Stimulated activated naive CD8-positive, alpha-beta T cell treated with anti-CD3 and anti-CD28 coated beads, Interleukin-15, amount 100 ng/mL, for 72 hours (primary cell): ENCODE measurements at regions not wholly inside any gene's neighbourhood (a gene's known extent, or its start where the extent isn't known, plus 50 kb on each side); places are given as distances from the start of the nearest gene placed in this dataset.
"Not testable (repeated sequence)": the region's sequence is repeated elsewhere in the genome, so short reads cannot be mapped to it uniquely, and the experiment has no call there.

Experiments
- ATAC-seq: fragments of 150-1000 bp; cut with Tn5 transposase; 2 replicates; pipeline ENCODE4 v1.10.0; 2021; ENCODE audit warnings: mild to moderate bottlenecking, moderate library complexity
- DNase-seq, 2 donors: peaks; one replicate each; pipeline ENCODE4 v3.0.0; 2021 to 2022
- H3K27ac Mint-ChIP-seq, 2 donors: one replicate each; pipeline ENCODE4 v1.8.0; 2022; ENCODE audit warnings: mild to moderate bottlenecking in 2 of 2, mixed read lengths in 2 of 2, moderate library complexity in 2 of 2
- H3K27me3 Mint-ChIP-seq: one replicate; pipeline ENCODE4 v1.8.0; 2022; ENCODE audit warnings: mixed read lengths
- H3K4me1 Mint-ChIP-seq: one replicate; pipeline ENCODE4 v1.8.0; 2022; ENCODE audit warnings: mild to moderate bottlenecking, mixed read lengths
- H3K4me3 Mint-ChIP-seq, 2 donors: one replicate each; pipeline ENCODE4 v1.8.0; 2022; ENCODE audit warnings: mild to moderate bottlenecking in 2 of 2, mixed read lengths in 2 of 2, moderate library complexity in 1 of 2
- H3K9me3 Mint-ChIP-seq, 2 donors: one replicate each; pipeline ENCODE4 v1.8.0; 2022; ENCODE audit warnings: mixed read lengths in 2 of 2

GRCh38 chr4:128644693-128645654 lies 164.5 kb upstream of the JADE1 start:
- DNase-seq, H3K27me3 Mint-ChIP-seq, H3K4me1 Mint-ChIP-seq, H3K4me3 Mint-ChIP-seq, H3K9me3 Mint-ChIP-seq, ATAC-seq: not testable (repeated sequence)
- H3K27ac Mint-ChIP-seq = peak overlapping the region in 1 of 2 donors; percentile 28

GRCh38 chr4:128644107-128644506 lies 165.4 kb upstream of the JADE1 start:
- not testable (repeated sequence) for DNase-seq, H3K27ac Mint-ChIP-seq, H3K4me3 Mint-ChIP-seq, ATAC-seq, H3K9me3 Mint-ChIP-seq, H3K27me3 Mint-ChIP-seq, H3K4me1 Mint-ChIP-seq

GRCh38 chr4:128641566-128641965 lies 167.9 kb upstream of the JADE1 start:
- not testable (repeated sequence) for H3K4me1 Mint-ChIP-seq, H3K9me3 Mint-ChIP-seq, H3K4me3 Mint-ChIP-seq, DNase-seq, H3K27me3 Mint-ChIP-seq, H3K27ac Mint-ChIP-seq, ATAC-seq

DNA sequence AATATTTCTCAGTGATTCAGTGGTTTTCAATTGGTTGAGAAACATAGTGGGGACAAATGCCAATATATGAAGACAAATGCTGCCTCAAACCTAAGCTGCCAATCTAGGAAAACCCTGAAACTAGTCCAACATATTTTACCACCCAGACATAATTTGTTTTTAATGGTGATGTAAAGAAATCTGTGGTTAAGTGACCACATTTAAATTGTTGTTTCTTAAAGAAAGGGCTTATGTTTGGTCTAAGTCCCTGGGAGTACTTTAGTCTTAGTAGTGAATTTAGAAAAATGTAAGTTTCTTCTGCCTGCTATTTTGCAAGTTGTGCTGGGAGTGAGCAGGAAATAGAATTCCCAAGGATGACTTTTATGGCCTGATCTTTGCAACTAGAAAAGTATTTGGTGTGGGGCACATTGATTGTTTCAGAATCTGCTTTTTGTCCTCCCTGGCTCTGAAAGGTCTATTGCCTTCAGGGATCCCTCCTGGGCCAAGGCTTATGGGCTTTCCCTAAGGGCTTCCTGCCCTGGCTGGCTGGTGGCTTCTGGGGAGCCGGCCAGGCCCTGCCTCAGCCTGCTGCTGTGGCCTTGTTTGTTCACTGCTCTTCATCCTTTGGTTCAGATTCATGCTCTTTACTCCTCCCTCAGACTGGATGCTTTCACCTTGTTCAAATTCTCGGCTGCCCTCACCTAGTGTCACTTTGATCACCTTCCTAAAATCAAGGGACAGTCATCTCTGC lies 169.8 kb upstream of the JADE1 start:
- no peak for DNase-seq
- no peak for ATAC-seq
- peaks cover 13% of the 10 kb centered on the region for H3K27me3 Mint-ChIP-seq
- H3K4me1 Mint-ChIP-seq = no peaks in the 10 kb centered on the region
- no peak overlapping the region for H3K27ac Mint-ChIP-seq
- no peaks in the 10 kb centered on the region for H3K9me3 Mint-ChIP-seq
- H3K4me3 Mint-ChIP-seq = no peak overlapping the region

GRCh38 chr4:128636906-128637305 lies 172.6 kb upstream of the JADE1 start:
- no peak for ATAC-seq
- no peak for DNase-seq
- H3K27ac Mint-ChIP-seq = no peak overlapping the region
- H3K4me1 Mint-ChIP-seq = no peaks in the 10 kb centered on the region
- peaks cover 20% of the 10 kb centered on the region for H3K27me3 Mint-ChIP-seq
- no peak overlapping the region for H3K4me3 Mint-ChIP-seq
- no peaks in the 10 kb centered on the region for H3K9me3 Mint-ChIP-seq

- no peak for ATAC-seq
- H3K4me1 Mint-ChIP-seq = no peaks in the 10 kb centered on the region
- H3K27me3 Mint-ChIP-seq = peaks cover 20% of the 10 kb centered on the region
- no peak overlapping the region for H3K4me3 Mint-ChIP-seq
- DNase-seq = no peak
- H3K9me3 Mint-ChIP-seq = no peaks in the 10 kb centered on the region
- H3K27ac Mint-ChIP-seq = no peak overlapping the region
These were observed 173.4 kb upstream of the JADE1 start for GRCh38 chr4:128635955-128636560.

DNA sequence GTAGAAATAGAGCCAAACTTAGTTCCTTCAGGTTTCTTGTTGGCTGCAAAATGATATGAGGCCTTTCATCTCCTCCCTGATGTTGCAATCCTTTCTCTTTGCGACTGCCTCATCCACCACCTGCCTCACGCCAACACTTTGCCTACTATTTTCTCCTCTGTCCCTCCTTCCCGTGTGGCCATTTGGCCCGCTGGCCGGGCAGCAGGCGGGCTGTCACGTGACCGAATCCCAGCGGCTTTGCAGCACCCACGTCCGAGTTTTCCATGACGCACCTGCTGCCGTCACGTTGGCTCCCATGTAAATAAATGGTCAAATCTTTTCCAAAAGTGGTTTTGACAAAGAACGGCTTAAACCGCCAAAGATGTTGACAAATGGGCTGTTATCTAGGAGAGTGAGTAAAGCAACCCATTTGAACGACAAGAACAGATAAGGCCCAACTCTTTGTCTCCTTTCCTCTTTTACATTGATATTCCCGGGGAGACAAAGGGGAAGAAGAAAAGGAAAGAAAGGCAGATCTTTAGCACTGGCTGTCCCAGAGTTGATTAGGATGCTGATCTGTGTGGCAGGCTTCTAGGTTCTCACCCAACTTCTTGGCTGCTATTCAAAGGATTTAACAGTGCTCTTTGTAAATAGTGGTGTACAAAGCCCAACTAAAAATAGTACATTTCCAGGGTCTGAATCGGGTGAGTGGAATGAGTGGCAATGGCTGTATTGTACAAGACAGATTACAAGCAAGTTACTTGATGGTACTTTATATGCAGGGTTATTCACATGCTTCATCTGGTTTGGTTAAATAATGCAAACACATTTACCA lies 174.2 kb upstream of the JADE1 start:
- no peak for DNase-seq
- ATAC-seq = no peak
- H3K27me3 Mint-ChIP-seq = peaks cover 27% of the 10 kb centered on the region
- no peaks in the 10 kb centered on the region for H3K9me3 Mint-ChIP-seq
- H3K27ac Mint-ChIP-seq = no peak overlapping the region
- no peaks in the 10 kb centered on the region for H3K4me1 Mint-ChIP-seq
- H3K4me3 Mint-ChIP-seq = no peak overlapping the region

DNA sequence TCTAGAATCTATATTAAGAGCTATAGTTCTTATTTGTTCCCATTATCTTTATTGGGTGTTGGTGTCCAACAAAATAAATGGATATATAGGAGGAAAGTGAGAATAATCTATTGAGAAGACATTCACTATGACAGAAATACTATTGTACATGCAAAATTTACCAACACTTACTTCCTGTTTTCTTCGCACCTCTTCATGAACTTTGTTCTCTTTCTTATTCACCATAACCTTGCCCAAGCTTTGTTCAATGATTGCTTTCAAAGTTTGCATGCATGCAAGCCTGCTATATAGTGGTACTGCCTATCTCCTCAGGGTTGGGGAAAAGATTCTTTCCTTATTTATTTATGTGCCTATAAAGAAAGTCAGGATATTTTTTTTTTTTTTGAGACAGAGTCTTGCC lies 176.4 kb upstream of the JADE1 start:
- H3K27ac Mint-ChIP-seq = no peak overlapping the region
- no peaks in the 10 kb centered on the region for H3K9me3 Mint-ChIP-seq
- peaks cover 37% of the 10 kb centered on the region for H3K27me3 Mint-ChIP-seq
- H3K4me1 Mint-ChIP-seq = no peaks in the 10 kb centered on the region
- ATAC-seq = no peak
- no peak for DNase-seq
- H3K4me3 Mint-ChIP-seq = no peak overlapping the region

GRCh38 chr4:128630871-128631270 lies 178.6 kb upstream of the JADE1 start:
- no peak for DNase-seq

DNA sequence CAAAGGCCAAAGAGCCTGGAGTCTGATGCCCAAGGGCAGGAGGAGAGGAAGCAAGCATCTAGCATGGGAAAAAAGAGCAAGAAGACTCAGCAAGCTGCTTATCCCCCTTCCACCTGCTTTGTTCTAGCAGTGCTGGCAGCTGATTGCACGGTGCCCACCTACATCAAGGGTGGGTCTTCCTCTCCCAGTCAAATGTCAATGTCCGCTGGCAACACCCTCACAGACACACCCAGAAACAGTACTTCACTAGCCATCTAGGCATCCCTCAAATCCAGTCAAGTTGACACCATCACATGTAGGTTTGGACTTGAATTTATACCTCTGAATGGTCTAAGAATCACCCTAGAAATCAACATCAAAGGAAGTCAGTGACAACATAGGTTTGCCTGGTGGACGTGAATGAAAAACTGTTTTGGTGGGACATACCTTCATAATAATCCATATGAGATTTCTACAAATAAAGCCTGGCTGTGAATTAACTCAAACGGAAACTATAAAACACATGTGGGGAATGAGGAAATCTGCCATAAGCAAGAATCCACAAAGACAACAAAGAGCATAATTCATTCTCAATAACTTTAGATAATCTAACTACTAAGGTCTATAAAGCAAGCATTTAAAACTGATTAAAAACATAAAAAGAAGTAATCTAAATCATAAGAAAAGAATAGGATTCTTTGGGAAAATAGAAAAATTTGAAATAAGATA lies 185.8 kb upstream of the JADE1 start:
- Mint-ChIP-seq H3K27me3 (peaks cover 11% of the 10 kb centered on the region), H3K27ac (no peak overlapping the region), H3K9me3 (peaks cover 6 to 7% of the 10 kb centered on the region in 2 donors), H3K4me1 (no peaks in the 10 kb centered on the region), H3K4me3 (no peak overlapping the region)
- ATAC-seq (no peak), DNase-seq (no peak)

More at GRCh38 chr4:128630871-128631270, 178.6 kb upstream of the JADE1 start:
- no peak overlapping the region for H3K27ac Mint-ChIP-seq
- ATAC-seq = no peak
- H3K4me1 Mint-ChIP-seq = no peaks in the 10 kb centered on the region
- H3K9me3 Mint-ChIP-seq = no peaks in the 10 kb centered on the region
- no peak overlapping the region for H3K4me3 Mint-ChIP-seq
- H3K27me3 Mint-ChIP-seq = peaks cover 36% of the 10 kb centered on the region

GRCh38 chr4:128620279-128620965 lies 189.1 kb upstream of the JADE1 start:
- not testable (repeated sequence) for DNase-seq, H3K27me3 Mint-ChIP-seq, ATAC-seq, H3K4me1 Mint-ChIP-seq, H3K27ac Mint-ChIP-seq, H3K9me3 Mint-ChIP-seq, H3K4me3 Mint-ChIP-seq

DNA sequence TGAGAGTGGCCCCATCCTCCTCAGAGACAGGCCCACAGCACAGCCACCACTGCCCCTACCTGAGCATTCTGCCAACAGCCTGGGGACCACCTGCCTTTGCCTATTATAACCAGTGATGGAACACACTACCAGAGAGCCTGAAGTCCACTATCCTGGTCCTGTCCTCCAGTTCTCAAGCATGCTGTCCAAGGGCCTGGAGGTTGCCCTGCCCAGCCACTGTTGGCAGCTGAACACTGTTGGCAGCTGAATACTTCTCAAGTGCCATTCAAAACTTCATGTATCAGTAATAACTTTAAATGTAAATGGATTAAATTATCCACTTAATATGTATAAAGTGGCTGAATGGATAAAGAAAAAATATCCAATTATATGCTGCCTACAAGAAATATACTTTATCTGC lies 194.3 kb upstream of the JADE1 start:
- DNase-seq = no peak
- Mint-ChIP-seq H3K27ac (no peak overlapping the region), H3K4me1 (no peaks in the 10 kb centered on the region), H3K9me3 (peaks cover 3 to 5% of the 10 kb centered on the region in 2 donors), H3K27me3 (peaks cover 12% of the 10 kb centered on the region), H3K4me3 (no peak overlapping the region)
- ATAC-seq = no peak

DNA sequence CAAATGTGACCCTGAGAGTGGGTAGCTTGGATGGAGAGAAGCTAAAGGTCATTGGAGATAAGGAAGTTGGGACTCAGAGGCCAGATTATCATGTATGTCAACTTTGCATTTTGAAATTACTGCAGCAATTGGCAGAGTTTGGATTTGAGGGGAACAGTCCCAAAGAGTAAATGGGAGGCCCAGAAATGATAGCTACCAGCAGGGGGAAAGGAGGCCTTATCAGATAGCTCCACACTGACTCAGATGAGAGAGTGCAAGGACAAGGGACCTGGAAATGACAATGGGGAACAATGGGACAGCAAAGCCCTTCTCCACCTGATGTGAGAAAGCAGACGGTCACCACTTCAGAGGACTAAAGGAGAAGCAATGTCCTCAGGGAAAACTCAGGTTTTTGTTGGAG lies 201.5 kb upstream of the JADE1 start:
- DNase-seq = no peak
- Mint-ChIP-seq H3K4me1 (no peaks in the 10 kb centered on the region), H3K9me3 (no peaks in the 10 kb centered on the region), H3K4me3 (no peak overlapping the region), H3K27ac (no peak overlapping the region), H3K27me3 (no peaks in the 10 kb centered on the region)
- no peak for ATAC-seq

DNA sequence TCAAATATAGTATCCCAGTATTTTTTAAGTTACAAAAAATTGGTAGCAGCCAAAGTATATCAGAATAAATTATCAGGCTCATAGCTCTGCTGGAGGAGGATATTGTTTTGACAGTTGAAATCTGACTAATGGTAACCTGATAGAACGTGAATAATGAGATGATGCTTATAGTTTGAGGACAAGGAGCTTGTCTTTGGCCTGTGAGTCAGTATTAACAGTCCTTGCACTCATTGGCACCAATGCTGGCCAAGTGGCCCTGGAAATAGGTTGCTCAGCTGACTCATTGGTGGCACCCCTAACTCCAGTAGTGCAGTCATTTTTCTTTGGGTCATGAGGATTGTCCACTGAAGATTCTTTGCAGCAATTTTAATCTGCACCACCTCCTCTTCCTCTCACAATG lies 203.3 kb upstream of the JADE1 start:
- Mint-ChIP-seq H3K4me3 (no peak overlapping the region), H3K27me3 (peaks cover 3% of the 10 kb centered on the region), H3K9me3 (no peaks in the 10 kb centered on the region), H3K4me1 (no peaks in the 10 kb centered on the region), H3K27ac (no peak overlapping the region)
- DNase-seq (no peak), ATAC-seq (no peak)
